CD4-positive, alpha-beta T cell (primary cell): ENCODE measurements at regions not wholly inside any gene's neighbourhood (a gene's known extent, or its start where the extent isn't known, plus 50 kb on each side); places are given as distances from the start of the nearest gene placed in this dataset.

Source experiments
- ATAC-seq: fragments of 200-7000 bp; cut with Tn5 transposase; one replicate; pipeline ENCODE4 v1.10.0; 2022; ENCODE audit warnings: mild to moderate bottlenecking; ENCODE audit not compliant: poor library complexity
- CTCF ChIA-PET: fragments of 350-600 bp; sonication (Branson Sonifier 250); formaldehyde crosslinking; loops from one replicate; lab custom pipeline; 2021; ENCODE audit warnings: antibody characterized with exemption, inconsistent platforms; lab: Charles Lee
- POLR2A ChIA-PET: fragments of 350-600 bp; sonication (Branson Sonifier 250); formaldehyde crosslinking; loops from one replicate; lab custom pipeline; 2021; ENCODE audit warnings: antibody characterized with exemption, inconsistent platforms; lab: Charles Lee
- DNase-seq, 14 experiments: peaks; one replicate each; pipeline ENCODE4 v3.0.0-alpha.2; 2013 to 2020; ENCODE audit warnings: mixed read lengths in 2 of 14
- H3K27ac ChIP-seq, 2 donors: one replicate each; pipeline versions ENCODE4 v1.5.1 to v1.7.0; 2013; ENCODE audit warnings: low read length in 2 of 2, low read depth in 1 of 2, mild to moderate bottlenecking in 1 of 2
- H3K27me3 ChIP-seq, 2 experiments: 1 replicate in 1 of 2; 2 replicates in 1 of 2; pipeline versions ENCODE4 v1.6.1 to v1.7.0; 2013; ENCODE audit warnings: low read length in 2 of 2, control low read depth in 1 of 2, mild to moderate bottlenecking in 1 of 2, moderate library complexity in 1 of 2; ENCODE audit not compliant: insufficient read depth in 2 of 2, control insufficient read depth in 1 of 2
- H3K36me3 ChIP-seq: one replicate; pipeline ENCODE4 v1.6.1; 2013; ENCODE audit warnings: low read length, control low read depth; ENCODE audit not compliant: insufficient read depth
- H3K4me1 ChIP-seq: one replicate; pipeline ENCODE4 v1.6.1; 2013; ENCODE audit warnings: low read length, control low read depth; ENCODE audit not compliant: insufficient read depth
- H3K4me3 ChIP-seq: one replicate; pipeline ENCODE4 v1.5.1; 2013; ENCODE audit warnings: mild to moderate bottlenecking, low read length, moderate library complexity
- H3K9me3 ChIP-seq, 2 experiments: 1 replicate in 1 of 2; 2 replicates in 1 of 2; pipeline versions ENCODE4 v1.6.1 to v1.7.0; 2013; ENCODE audit warnings: low read length in 2 of 2, mild to moderate bottlenecking in 2 of 2, control low read depth in 1 of 2, moderate library complexity in 1 of 2; ENCODE audit not compliant: control insufficient read depth in 1 of 2, insufficient read depth in 1 of 2
- H3K27ac Mint-ChIP-seq: one replicate; pipeline ENCODE4 v1.8.0; 2020; ENCODE audit warnings: mixed read lengths
- H3K27me3 Mint-ChIP-seq: one replicate; pipeline ENCODE4 v1.8.0; 2021; ENCODE audit warnings: mixed read lengths
- H3K36me3 Mint-ChIP-seq: one replicate; pipeline ENCODE4 v1.8.0; 2021; ENCODE audit warnings: low read depth, mixed read lengths
- H3K4me1 Mint-ChIP-seq: one replicate; pipeline ENCODE4 v1.8.0; 2021; ENCODE audit warnings: low read depth, mixed read lengths
- H3K4me3 Mint-ChIP-seq: one replicate; pipeline ENCODE4 v1.8.0; 2020; ENCODE audit warnings: mild to moderate bottlenecking, mixed read lengths
- H3K9me3 Mint-ChIP-seq: one replicate; pipeline ENCODE4 v1.8.0; 2020; ENCODE audit warnings: mixed read lengths
- intact Hi-C, 2 experiments: fragments of 100-400 bp; cut with DNase I in 1 of 2; cut with micrococcal nuclease in 1 of 2; formaldehyde crosslinking; loops; one replicate each; pipeline versions ENCODE4 v1.15.1 to v1.9.0; 2023 to 2025; cut with DNase I, micrococcal nuclease
- TF ChIP-seq, protein P1 (sequence below): fragments of 200-600 bp; IDR thresholded peaks from one replicate; pipeline ENCODE4 v1.8.0; 2022; ENCODE audit warnings: antibody characterized with exemption, mild to moderate bottlenecking

DNA sequence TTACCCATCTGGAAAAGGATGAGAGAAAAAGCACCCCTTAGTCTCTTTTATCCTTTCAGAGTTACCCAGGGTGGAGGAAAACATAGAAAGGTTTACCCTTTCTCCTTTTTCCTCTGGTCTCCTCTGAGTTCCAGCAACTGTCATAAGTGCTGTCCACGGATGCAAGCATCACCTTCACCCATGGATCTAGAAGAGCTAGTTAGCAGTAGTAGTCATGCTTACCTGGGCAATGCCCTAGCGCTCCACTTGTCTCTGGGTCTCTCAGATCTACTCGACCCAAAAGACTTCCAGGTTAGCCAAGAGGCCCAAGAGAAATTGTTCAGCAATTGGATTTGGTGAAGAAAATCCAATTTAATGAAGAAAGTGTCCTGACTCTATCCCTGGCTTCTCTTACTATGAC is 656.2 kb upstream of the PTPRD start:
- Mint-ChIP-seq H3K27ac (no peak overlapping the region), H3K4me3 (no peak overlapping the region), H3K4me1 (no peaks in the 10 kb centered on the region), H3K36me3 (no peaks in the 10 kb centered on the region), H3K27me3 (no peaks in the 10 kb centered on the region), H3K9me3 (peaks cover 3% of the 10 kb centered on the region)
- H3K27me3 ChIP-seq: no peaks in the 10 kb centered on the region
- no peak overlapping the region for H3K27ac ChIP-seq
- peaks cover 0 to 8% of the 10 kb centered on the region in 2 experiments for H3K9me3 ChIP-seq
- ATAC-seq (no peak), DNase-seq (no peak)
- intact Hi-C loops: no loop called here
- ChIA-PET POLR2A (no interaction called here), CTCF (no interaction called here)
- H3K4me1 ChIP-seq: no peaks in the 10 kb centered on the region
- no peaks in the 10 kb centered on the region for H3K36me3 ChIP-seq
- no peak overlapping the region for H3K4me3 ChIP-seq
- TF ChIP-seq, protein P1, sequence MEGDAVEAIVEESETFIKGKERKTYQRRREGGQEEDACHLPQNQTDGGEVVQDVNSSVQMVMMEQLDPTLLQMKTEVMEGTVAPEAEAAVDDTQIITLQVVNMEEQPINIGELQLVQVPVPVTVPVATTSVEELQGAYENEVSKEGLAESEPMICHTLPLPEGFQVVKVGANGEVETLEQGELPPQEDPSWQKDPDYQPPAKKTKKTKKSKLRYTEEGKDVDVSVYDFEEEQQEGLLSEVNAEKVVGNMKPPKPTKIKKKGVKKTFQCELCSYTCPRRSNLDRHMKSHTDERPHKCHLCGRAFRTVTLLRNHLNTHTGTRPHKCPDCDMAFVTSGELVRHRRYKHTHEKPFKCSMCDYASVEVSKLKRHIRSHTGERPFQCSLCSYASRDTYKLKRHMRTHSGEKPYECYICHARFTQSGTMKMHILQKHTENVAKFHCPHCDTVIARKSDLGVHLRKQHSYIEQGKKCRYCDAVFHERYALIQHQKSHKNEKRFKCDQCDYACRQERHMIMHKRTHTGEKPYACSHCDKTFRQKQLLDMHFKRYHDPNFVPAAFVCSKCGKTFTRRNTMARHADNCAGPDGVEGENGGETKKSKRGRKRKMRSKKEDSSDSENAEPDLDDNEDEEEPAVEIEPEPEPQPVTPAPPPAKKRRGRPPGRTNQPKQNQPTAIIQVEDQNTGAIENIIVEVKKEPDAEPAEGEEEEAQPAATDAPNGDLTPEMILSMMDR: no peak

DNA sequence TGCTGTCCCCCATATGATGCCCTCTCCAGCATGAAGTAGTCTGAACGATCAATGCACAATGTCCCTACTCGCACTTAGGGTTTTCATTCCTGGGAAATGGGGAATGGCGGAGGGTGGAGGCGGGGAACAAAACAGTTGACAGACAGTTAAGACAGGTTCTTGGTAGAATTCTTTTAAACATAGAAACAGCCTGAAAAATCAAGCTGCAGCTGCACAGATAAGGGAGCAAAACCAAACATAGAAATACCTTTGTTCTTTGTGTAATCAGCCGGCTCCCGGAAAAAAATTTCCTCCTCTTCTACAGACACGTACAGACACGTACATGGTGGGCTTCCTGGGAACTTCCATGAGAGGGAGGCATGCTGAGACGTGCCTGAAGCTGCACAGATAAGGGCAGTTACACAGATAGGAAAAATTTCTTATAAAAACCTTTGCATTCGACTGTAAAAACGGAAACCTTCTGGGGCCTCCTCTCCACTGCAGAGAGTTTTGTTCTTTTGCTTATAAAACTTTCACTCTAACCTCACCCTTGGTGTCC is 662.4 kb upstream of the PTPRD start:
- Mint-ChIP-seq H3K27ac (no peak overlapping the region), H3K27me3 (no peaks in the 10 kb centered on the region), H3K4me1 (no peaks in the 10 kb centered on the region), H3K36me3 (no peaks in the 10 kb centered on the region), H3K4me3 (no peak overlapping the region), H3K9me3 (peaks cover 13% of the 10 kb centered on the region)
- H3K9me3 ChIP-seq: peaks cover 0 to 3% of the 10 kb centered on the region in 2 experiments
- no peak overlapping the region for H3K27ac ChIP-seq
- TF ChIP-seq, protein P1: no peak
- DNase-seq (no peak), ATAC-seq (no peak)
- H3K4me1 ChIP-seq: no peaks in the 10 kb centered on the region
- intact Hi-C loops: no loop called here
- CTCF ChIA-PET: no interaction called here
- POLR2A ChIA-PET: no interaction called here
- H3K27me3 ChIP-seq: no peaks in the 10 kb centered on the region
- H3K4me3 ChIP-seq: no peak overlapping the region
- no peaks in the 10 kb centered on the region for H3K36me3 ChIP-seq

DNA sequence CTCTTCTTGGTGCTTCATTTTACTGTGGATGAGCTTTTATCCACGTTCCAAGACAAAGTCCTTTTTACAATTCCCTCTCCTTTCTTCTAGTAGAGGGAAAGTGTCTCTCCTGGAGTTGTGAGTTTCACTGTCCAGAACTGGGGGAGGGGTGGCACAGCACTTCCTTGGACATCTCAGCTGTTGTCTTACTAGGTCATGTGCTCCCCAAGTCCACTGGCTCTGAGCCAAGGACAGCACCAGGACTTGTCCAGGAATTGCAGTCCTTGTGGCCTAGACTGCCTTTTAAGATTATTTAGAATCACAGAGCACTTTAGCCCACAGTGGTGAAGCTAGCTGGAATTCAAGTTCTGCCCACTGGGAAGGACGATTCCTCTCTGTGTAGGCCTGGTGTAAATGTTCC is 700.2 kb upstream of the PTPRD start:
- Mint-ChIP-seq H3K27me3 (no peaks in the 10 kb centered on the region), H3K36me3 (no peaks in the 10 kb centered on the region), H3K9me3 (peaks cover 19% of the 10 kb centered on the region), H3K4me3 (no peak overlapping the region), H3K4me1 (no peaks in the 10 kb centered on the region), H3K27ac (no peak overlapping the region)
- ChIA-PET CTCF (no interaction called here), POLR2A (no interaction called here)
- DNase-seq (no peak), ATAC-seq (no peak)
- Histone ChIP-seq H3K36me3 (no peaks in the 10 kb centered on the region), H3K9me3 (peaks cover 3 to 8% of the 10 kb centered on the region in 2 experiments), H3K27me3 (no peaks in the 10 kb centered on the region), H3K4me1 (no peaks in the 10 kb centered on the region), H3K27ac (no peak overlapping the region), H3K4me3 (no peak overlapping the region)
- TF ChIP-seq, protein P1: no peak
- intact Hi-C loops: no loop called here
